ENCODE measurements at regions not wholly inside any gene's neighbourhood (a gene's known extent, or its start where the extent isn't known, plus 50 kb on each side); places are given as distances from the start of the nearest gene placed in this dataset.

DNA sequence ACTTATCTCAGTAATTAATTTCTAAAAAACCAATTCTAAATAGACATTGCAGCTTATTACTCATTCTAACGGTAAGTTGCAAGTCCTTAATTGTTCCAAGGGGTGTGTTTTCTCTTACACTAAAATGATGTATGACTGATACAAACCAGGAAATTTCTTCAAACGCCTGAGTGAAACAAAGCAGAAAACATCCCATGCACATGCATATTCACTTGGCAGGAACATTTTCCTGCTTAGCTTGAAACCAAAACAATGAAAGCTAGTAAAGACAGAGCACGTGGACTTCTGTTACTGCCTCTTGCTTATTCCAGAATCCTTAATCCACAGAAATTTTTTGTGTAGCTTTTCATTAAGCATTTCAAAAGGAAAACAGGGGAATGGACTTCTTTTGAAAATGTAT is 187.7 kb downstream of the MTERF1 start:
- H3K36me3 ChIP-seq, result no peaks in the 10 kb centered on the region
- TF ChIP-seq POLR2A (IDR thresholded peaks at IDR 0.05; ENCODE audit: low read depth) (no peak), EP300 (IDR thresholded peaks at IDR 0.05) (no peak), POLR2AphosphoS5 (IDR thresholded peaks at IDR 0.05) (no peak)
- TF ChIP-seq, protein P1, sequence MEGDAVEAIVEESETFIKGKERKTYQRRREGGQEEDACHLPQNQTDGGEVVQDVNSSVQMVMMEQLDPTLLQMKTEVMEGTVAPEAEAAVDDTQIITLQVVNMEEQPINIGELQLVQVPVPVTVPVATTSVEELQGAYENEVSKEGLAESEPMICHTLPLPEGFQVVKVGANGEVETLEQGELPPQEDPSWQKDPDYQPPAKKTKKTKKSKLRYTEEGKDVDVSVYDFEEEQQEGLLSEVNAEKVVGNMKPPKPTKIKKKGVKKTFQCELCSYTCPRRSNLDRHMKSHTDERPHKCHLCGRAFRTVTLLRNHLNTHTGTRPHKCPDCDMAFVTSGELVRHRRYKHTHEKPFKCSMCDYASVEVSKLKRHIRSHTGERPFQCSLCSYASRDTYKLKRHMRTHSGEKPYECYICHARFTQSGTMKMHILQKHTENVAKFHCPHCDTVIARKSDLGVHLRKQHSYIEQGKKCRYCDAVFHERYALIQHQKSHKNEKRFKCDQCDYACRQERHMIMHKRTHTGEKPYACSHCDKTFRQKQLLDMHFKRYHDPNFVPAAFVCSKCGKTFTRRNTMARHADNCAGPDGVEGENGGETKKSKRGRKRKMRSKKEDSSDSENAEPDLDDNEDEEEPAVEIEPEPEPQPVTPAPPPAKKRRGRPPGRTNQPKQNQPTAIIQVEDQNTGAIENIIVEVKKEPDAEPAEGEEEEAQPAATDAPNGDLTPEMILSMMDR (IDR thresholded peaks at IDR 0.05), result no peak
- 16% methylated on average over 3 of the region's 3 CpGs for WGBS
- no peak overlapping the region for H3K27ac ChIP-seq (replicated peaks in 1 of 4)
- H3K27me3 ChIP-seq, result no peaks in the 10 kb centered on the region
- DNase-seq (ENCODE audit: extremely low spot score), result no peak
- H3K4me3 ChIP-seq, result no peak overlapping the region
- H3K4me1 ChIP-seq, result peaks cover 0 to 6% (median 5%) of the 10 kb centered on the region in 4 donors
- intact Hi-C loops (cut with DNase I), result no loop called here
- H3K9me3 ChIP-seq, result no peaks in the 10 kb centered on the region

DNA sequence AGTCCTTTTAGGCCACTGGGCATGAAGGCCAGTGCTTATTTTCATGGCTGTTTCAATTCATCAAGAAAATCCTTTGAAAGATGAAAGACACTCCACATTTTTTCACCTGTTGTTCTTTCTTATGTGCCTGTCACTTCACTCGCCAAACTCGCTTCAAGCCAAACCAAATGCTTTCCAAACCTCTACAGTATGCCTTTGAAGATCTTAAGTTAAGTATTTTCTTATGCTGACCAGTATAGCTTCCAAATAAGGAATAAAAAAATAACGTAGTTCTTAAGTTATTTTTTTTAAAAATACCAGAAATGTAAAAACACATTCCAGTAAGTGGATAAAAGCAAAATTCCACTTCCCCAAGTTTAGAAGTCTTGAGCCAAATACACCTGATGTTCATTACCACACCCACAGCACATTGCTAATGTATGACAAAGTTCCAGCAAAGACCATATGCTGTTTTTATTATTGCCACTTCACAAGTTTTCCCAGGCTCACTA is 186.1 kb downstream of the MTERF1 start:
- no peaks in the 10 kb centered on the region for H3K27me3 ChIP-seq
- no peak overlapping the region for H3K4me3 ChIP-seq
- no peaks in the 10 kb centered on the region for H3K36me3 ChIP-seq
- DNase-seq (ENCODE audit: extremely low spot score), result no peak
- TF ChIP-seq POLR2AphosphoS5 (IDR thresholded peaks at IDR 0.05) (no peak), EP300 (IDR thresholded peaks at IDR 0.05) (no peak), POLR2A (IDR thresholded peaks at IDR 0.05; ENCODE audit: low read depth) (no peak)
- TF ChIP-seq, protein P1 (IDR thresholded peaks at IDR 0.05), result no peak
- 68% methylated on average over 3 of the region's 3 CpGs for whole genome bisulfite sequencing
- peaks cover 0 to 6% (median 5%) of the 10 kb centered on the region in 4 donors for H3K4me1 ChIP-seq
- intact Hi-C loops (cut with DNase I), result no loop called here
- peaks cover 0 to 6% (median 0%) of the 10 kb centered on the region in 4 donors for H3K9me3 ChIP-seq
- no peak overlapping the region for H3K27ac ChIP-seq (replicated peaks in 1 of 4)

DNA sequence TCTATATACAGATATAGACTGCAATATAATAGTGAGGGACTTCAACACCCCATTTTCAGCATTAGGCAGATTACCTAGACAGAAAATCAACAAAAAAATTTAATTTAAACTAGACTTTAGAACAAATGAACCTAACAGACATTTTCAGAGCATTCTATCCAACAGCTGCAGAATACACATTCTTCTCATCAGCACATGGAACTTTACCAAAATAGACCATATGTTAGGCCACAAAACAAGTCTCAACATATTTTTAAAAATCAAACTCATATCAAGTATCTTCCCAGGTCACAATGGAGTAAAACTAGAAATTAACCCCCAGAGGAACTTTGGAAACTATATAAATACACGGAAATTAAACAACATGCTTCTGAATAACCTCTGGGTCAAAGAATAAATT is 169.6 kb downstream of the MTERF1 start:
- Histone ChIP-seq H3K27me3 (no peaks in the 10 kb centered on the region), H3K36me3 (peaks cover 0 to 3% (median 0%) of the 10 kb centered on the region in 4 donors), H3K4me3 (no peak overlapping the region), H3K9me3 (peaks cover 0 to 40% (median 16%) of the 10 kb centered on the region in 4 donors), H3K27ac (replicated peaks in 1 of 4) (no peak overlapping the region), H3K4me1 (no peaks in the 10 kb centered on the region)
- TF ChIP-seq EP300 (IDR thresholded peaks at IDR 0.05) (no peak), POLR2A (IDR thresholded peaks at IDR 0.05; ENCODE audit: low read depth) (no peak), POLR2AphosphoS5 (IDR thresholded peaks at IDR 0.05) (no peak)
- TF ChIP-seq, protein P1 (IDR thresholded peaks at IDR 0.05), result no peak
- DNase-seq (ENCODE audit: extremely low spot score), result no peak
- intact Hi-C loops (cut with DNase I), result no loop called here
- 44% methylated on average over 1 of the region's 1 CpG for WGBS

DNA sequence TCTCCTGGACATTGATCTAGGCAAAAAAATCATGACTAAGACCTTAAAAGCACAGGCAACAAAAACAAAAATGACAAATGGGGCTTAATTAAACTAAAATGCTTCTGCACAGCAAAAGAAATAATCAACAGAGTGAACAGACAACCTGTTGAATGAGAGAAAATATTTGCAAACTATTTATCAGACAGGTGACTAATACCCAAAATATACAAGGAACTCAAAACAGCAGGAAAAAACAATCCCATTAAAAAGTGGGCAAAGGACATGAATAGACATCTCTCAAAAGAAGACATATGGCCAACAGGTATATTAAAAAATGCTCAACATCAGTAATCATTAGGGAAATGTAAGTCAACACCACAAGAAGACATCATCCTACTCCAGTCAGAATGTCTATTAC is 166.8 kb downstream of the MTERF1 start:
- H3K9me3 ChIP-seq, result peaks cover 0 to 15% (median 8%) of the 10 kb centered on the region in 4 donors
- intact Hi-C loops (cut with DNase I), result no loop called here
- no peak overlapping the region for H3K4me3 ChIP-seq
- TF ChIP-seq POLR2AphosphoS5 (IDR thresholded peaks at IDR 0.05) (no peak), POLR2A (IDR thresholded peaks at IDR 0.05; ENCODE audit: low read depth) (no peak), EP300 (IDR thresholded peaks at IDR 0.05) (no peak)
- TF ChIP-seq, protein P1 (IDR thresholded peaks at IDR 0.05), result no peak
- no peaks in the 10 kb centered on the region for H3K36me3 ChIP-seq
- no peaks in the 10 kb centered on the region for H3K27me3 ChIP-seq
- H3K4me1 ChIP-seq, result no peaks in the 10 kb centered on the region
- no peak overlapping the region for H3K27ac ChIP-seq (replicated peaks in 1 of 4)
- DNase-seq (ENCODE audit: extremely low spot score), result no peak

Measured in esophagus muscularis mucosa (tissue), 4 donors.